KMS-11 (cell line): ENCODE measurements at regions not wholly inside any gene's neighbourhood (a gene's known extent, or its start where the extent isn't known, plus 50 kb on each side); places are given as distances from the start of the nearest gene placed in this dataset.

Experiments
- H2AFZ ChIP-seq: fragments of 200-600 bp; sonication (generic); 2 replicates; pipeline ENCODE4 v1.6.1; 2016; ENCODE audit warnings: antibody characterized with exemption, mixed run types, low read depth
- H3K27ac ChIP-seq: fragments of 200-600 bp; sonication (generic); 2 replicates; pipeline ENCODE4 v1.6.1; 2016; ENCODE audit warnings: mild to moderate bottlenecking, mixed run types
- H3K27me3 ChIP-seq: fragments of 200-600 bp; sonication (generic); 2 replicates; pipeline ENCODE4 v1.6.1; 2017; ENCODE audit warnings: mild to moderate bottlenecking, low read depth, mixed run types, moderate library complexity; ENCODE audit not compliant: insufficient read depth
- H3K36me3 ChIP-seq: fragments of 200-600 bp; sonication (generic); 2 replicates; pipeline ENCODE4 v1.6.1; 2017; ENCODE audit warnings: mild to moderate bottlenecking, mixed run types; ENCODE audit not compliant: insufficient read depth
- H3K4me1 ChIP-seq: fragments of 200-600 bp; sonication (generic); 2 replicates; pipeline ENCODE4 v1.6.1; 2016; ENCODE audit warnings: mild to moderate bottlenecking, low read depth, mixed run types; ENCODE audit not compliant: poor library complexity, severe bottlenecking
- H3K4me2 ChIP-seq: fragments of 200-600 bp; sonication (generic); 2 replicates; pipeline ENCODE4 v1.7.0; 2016; ENCODE audit warnings: mild to moderate bottlenecking, mixed run types
- H3K4me3 ChIP-seq: fragments of 200-600 bp; sonication (generic); IDR thresholded peaks from 2 replicates; pipeline ENCODE4 v1.6.1; 2017; ENCODE audit warnings: low read depth, low read length, mixed read lengths; ENCODE audit not compliant: insufficient read depth
- H3K79me2 ChIP-seq: fragments of 200-600 bp; sonication (generic); 2 replicates; pipeline ENCODE4 v1.6.1; 2016; ENCODE audit warnings: low read depth, mixed run types; ENCODE audit not compliant: insufficient read depth
- H3K9ac ChIP-seq: fragments of 200-600 bp; sonication (generic); 2 replicates; pipeline ENCODE4 v1.6.1; 2016; ENCODE audit warnings: mild to moderate bottlenecking, mixed run types
- H4K20me1 ChIP-seq: fragments of 200-600 bp; sonication (generic); 2 replicates; pipeline ENCODE4 v1.6.1; 2016; ENCODE audit warnings: mild to moderate bottlenecking, mixed run types; ENCODE audit not compliant: insufficient read depth
- TF ChIP-seq, protein P1 (sequence below): fragments of 200-600 bp; sonication (generic); conservative IDR thresholded peaks from 2 replicates; pipeline ENCODE4 v1.6.1; 2017; ENCODE audit warnings: low read depth, mild to moderate bottlenecking, antibody characterized with exemption, low read length, moderate library complexity, mixed read lengths

DNA sequence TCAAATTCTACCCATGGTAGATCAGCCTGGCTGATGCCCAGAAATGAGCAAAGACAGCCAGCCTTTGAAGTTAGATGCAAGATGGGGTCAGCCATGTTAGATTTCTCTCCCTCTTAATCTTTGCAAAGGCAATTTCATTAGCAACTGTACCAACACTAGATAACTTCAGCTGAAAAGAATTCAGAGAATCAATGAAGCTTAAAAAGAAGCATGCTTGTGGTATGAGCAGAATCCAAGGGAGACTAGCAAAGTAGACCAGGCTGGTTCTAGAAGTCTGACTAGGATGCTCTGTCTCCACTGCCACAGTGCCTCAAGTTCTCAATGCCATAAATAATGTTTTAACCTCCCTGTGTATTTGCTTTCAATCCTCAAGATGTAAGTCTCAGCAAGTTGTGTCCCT lies 247.3 kb downstream of the SLC7A11 start:
- Histone ChIP-seq H3K27me3 (no peaks in the 10 kb centered on the region), H3K4me3 (no peak overlapping the region), H4K20me1 (no peaks in the 10 kb centered on the region), H3K27ac (no peak overlapping the region), H3K79me2 (no peaks in the 10 kb centered on the region), H2AFZ (no peak overlapping the region; the same call in 1 of the 2 replicates), H3K4me1 (no peaks in the 10 kb centered on the region), H3K9ac (no peak overlapping the region), H3K4me2 (no peak overlapping the region), H3K36me3 (no peaks in the 10 kb centered on the region)
- TF ChIP-seq, protein P1, sequence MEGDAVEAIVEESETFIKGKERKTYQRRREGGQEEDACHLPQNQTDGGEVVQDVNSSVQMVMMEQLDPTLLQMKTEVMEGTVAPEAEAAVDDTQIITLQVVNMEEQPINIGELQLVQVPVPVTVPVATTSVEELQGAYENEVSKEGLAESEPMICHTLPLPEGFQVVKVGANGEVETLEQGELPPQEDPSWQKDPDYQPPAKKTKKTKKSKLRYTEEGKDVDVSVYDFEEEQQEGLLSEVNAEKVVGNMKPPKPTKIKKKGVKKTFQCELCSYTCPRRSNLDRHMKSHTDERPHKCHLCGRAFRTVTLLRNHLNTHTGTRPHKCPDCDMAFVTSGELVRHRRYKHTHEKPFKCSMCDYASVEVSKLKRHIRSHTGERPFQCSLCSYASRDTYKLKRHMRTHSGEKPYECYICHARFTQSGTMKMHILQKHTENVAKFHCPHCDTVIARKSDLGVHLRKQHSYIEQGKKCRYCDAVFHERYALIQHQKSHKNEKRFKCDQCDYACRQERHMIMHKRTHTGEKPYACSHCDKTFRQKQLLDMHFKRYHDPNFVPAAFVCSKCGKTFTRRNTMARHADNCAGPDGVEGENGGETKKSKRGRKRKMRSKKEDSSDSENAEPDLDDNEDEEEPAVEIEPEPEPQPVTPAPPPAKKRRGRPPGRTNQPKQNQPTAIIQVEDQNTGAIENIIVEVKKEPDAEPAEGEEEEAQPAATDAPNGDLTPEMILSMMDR: no peak

GRCh38 chr4:137993232-137993631 lies 248.9 kb downstream of the SLC7A11 start:
- Histone ChIP-seq H3K27me3 (no peaks in the 10 kb centered on the region), H3K4me2 (no peak overlapping the region), H3K79me2 (no peaks in the 10 kb centered on the region), H3K4me3 (no peak overlapping the region), H3K36me3 (no peaks in the 10 kb centered on the region), H3K27ac (no peak overlapping the region), H3K9ac (no peak overlapping the region), H2AFZ (no peak overlapping the region), H4K20me1 (no peaks in the 10 kb centered on the region), H3K4me1 (no peaks in the 10 kb centered on the region)
- TF ChIP-seq, protein P1: no peak

DNA sequence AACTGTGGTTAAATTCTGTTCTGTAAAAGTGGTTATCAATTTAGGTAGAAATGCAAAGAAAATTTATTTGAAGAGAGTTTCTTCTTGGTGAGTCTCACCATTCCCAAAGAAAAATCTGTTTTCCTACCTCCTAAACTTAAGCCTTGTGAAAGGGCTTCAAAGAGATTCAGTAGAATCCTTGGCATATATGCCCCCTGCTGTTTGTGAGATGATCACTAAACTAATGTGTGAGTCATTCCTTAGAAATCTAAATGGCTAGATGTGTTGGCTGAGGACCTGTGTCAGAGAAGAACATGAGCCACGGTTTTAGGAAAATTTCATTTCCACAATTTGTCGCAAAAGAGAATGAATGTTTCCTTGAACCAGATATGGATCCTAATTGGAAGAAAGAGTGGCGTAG lies 260.9 kb downstream of the SLC7A11 start:
- TF ChIP-seq, protein P1: no peak
- H4K20me1 ChIP-seq: no peaks in the 10 kb centered on the region
- no peak overlapping the region for H3K9ac ChIP-seq
- no peaks in the 10 kb centered on the region for H3K36me3 ChIP-seq
- no peak overlapping the region for H3K4me2 ChIP-seq
- H3K27ac ChIP-seq: no peak overlapping the region
- no peak overlapping the region for H3K4me3 ChIP-seq
- no peaks in the 10 kb centered on the region for H3K27me3 ChIP-seq
- H3K4me1 ChIP-seq: no peaks in the 10 kb centered on the region
- H2AFZ ChIP-seq: no peak overlapping the region
- H3K79me2 ChIP-seq: no peaks in the 10 kb centered on the region

DNA sequence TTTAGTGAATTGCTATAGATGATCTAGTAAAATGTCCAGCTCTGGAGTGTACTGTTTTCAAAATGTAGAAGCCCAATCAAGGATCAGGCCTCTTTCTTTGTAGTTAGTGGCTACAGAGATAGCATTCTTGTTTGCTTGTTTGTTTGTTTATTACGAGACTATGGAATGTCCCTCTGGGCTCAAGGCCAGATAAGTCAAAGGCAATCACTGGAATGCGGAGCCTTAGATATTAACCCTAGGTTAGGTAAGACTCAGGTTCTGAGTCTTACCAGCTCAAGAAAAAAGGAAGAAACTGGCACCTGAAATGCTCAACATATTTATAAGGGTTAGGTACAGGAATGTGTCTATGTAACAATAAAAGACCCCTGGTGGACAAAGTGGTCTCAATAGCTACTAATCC lies 261.5 kb downstream of the SLC7A11 start:
- H3K36me3 ChIP-seq: no peaks in the 10 kb centered on the region
- no peaks in the 10 kb centered on the region for H3K27me3 ChIP-seq
- H3K79me2 ChIP-seq: no peaks in the 10 kb centered on the region
- H3K4me2 ChIP-seq: no peak overlapping the region
- no peaks in the 10 kb centered on the region for H3K4me1 ChIP-seq
- H3K9ac ChIP-seq: no peak overlapping the region
- H3K27ac ChIP-seq: no peak overlapping the region
- H3K4me3 ChIP-seq: no peak overlapping the region
- TF ChIP-seq, protein P1: no peak
- H4K20me1 ChIP-seq: no peaks in the 10 kb centered on the region
- no peak overlapping the region for H2AFZ ChIP-seq
